Neural cell (in vitro differentiated cells): ENCODE measurements at regions not wholly inside any gene's neighbourhood (a gene's known extent, or its start where the extent isn't known, plus 50 kb on each side); places are given as distances from the start of the nearest gene placed in this dataset.

Source experiments
- H2AFZ ChIP-seq: fragments of 200-600, 300-800 bp; sonication (generic), shearing (Covaris generic); 2 replicates; pipeline ENCODE4 v1.6.0; 2014; ENCODE audit warnings: low read depth, mild to moderate bottlenecking, antibody characterized with exemption, low read length, moderate library complexity
- H3F3A ChIP-seq: fragments of 200-600 bp; shearing (Covaris generic); 2 replicates; pipeline ENCODE4 v1.6.1; 2016; ENCODE audit warnings: mild to moderate bottlenecking, moderate library complexity, mixed read lengths, antibody characterized with exemption, low read length; ENCODE audit not compliant: insufficient read depth, poor library complexity, severe bottlenecking
- H3K27ac ChIP-seq: fragments of 200-600, 300-800 bp; sonication (generic), shearing (Covaris generic); 2 replicates; pipeline ENCODE4 v1.5.1; 2014; ENCODE audit warnings: mild to moderate bottlenecking, low read length, moderate library complexity
- H3K27me3 ChIP-seq: fragments of 300-800, 200-600 bp; sonication (generic), shearing (Covaris generic); 2 replicates; pipeline ENCODE4 v1.6.0; 2014; ENCODE audit warnings: mild to moderate bottlenecking, low read depth, low read length, moderate library complexity; ENCODE audit not compliant: insufficient read depth
- H3K36me3 ChIP-seq: fragments of 300-800, 200-600 bp; sonication (generic), shearing (Covaris generic); 2 replicates; pipeline ENCODE4 v1.5.1; 2014; ENCODE audit warnings: mild to moderate bottlenecking, antibody characterized with exemption, low read length, moderate library complexity; ENCODE audit not compliant: insufficient read depth
- H3K4me2 ChIP-seq: fragments of 300-800, 200-600 bp; sonication (generic), shearing (Covaris generic); 2 replicates; pipeline ENCODE4 v1.6.0; 2014; ENCODE audit warnings: mild to moderate bottlenecking, low read length
- H3K4me3 ChIP-seq: fragments of 300-800, 200-600 bp; sonication (generic), shearing (Covaris generic); 2 replicates; pipeline ENCODE4 v1.5.1; 2014; ENCODE audit warnings: mild to moderate bottlenecking, low read length, moderate library complexity
- H3K79me2 ChIP-seq: fragments of 200-600 bp; shearing (Covaris generic); replicated peaks from 2 replicates; pipeline ENCODE4 v1.6.0; 2014; ENCODE audit warnings: mild to moderate bottlenecking, low read length, moderate library complexity; ENCODE audit not compliant: insufficient read depth
- H3K9ac ChIP-seq: fragments of 300-800, 200-600 bp; sonication (generic), shearing (Covaris generic); 2 replicates; pipeline ENCODE4 v1.6.1; 2016; ENCODE audit warnings: mild to moderate bottlenecking, low read length, mixed read lengths
- H3K9me2 ChIP-seq: fragments of 200-600 bp; shearing (Covaris generic); 2 replicates; pipeline ENCODE4 v1.6.1; 2016; ENCODE audit warnings: mild to moderate bottlenecking, low read length, mixed read lengths; ENCODE audit not compliant: insufficient read depth
- H3K9me3 ChIP-seq: fragments of 200-600, 300-800 bp; sonication (generic), shearing (Covaris generic); 2 replicates; pipeline ENCODE4 v1.6.1; 2016; ENCODE audit warnings: mild to moderate bottlenecking, mixed run types, low read length, moderate library complexity, mixed read lengths
- H4K20me1 ChIP-seq: fragments of 200-600 bp; shearing (Covaris generic); 2 replicates; pipeline ENCODE4 v1.6.1; 2016; ENCODE audit warnings: mild to moderate bottlenecking, mixed run types; ENCODE audit not compliant: insufficient read depth
- CTCF ChIP-seq: fragments of 450-650 bp; IDR thresholded peaks from 2 replicates; pipeline ENCODE4 v1.5.1; 2014; ENCODE audit warnings: antibody characterized with exemption, mild to moderate bottlenecking, moderate library complexity; ENCODE audit not compliant: poor library complexity, severe bottlenecking
- EP300 ChIP-seq: fragments of 450-650 bp; conservative IDR thresholded peaks from 2 replicates; pipeline ENCODE4 v1.6.1; 2014; ENCODE audit warnings: antibody characterized with exemption, mild to moderate bottlenecking, moderate library complexity; ENCODE audit not compliant: poor library complexity, severe bottlenecking
- EZH2 ChIP-seq: fragments of 200-600, 300-800 bp; shearing (Covaris generic), sonication (generic); IDR thresholded peaks from 2 replicates; pipeline ENCODE4 v1.6.1; 2014; ENCODE audit warnings: antibody characterized with exemption, low read length, borderline replicate concordance, mild to moderate bottlenecking; ENCODE audit not compliant: insufficient read depth, poor library complexity, severe bottlenecking
- MXI1 ChIP-seq: fragments of 450-650 bp; conservative IDR thresholded peaks from 2 replicates; pipeline ENCODE4 v1.6.1; 2014; ENCODE audit warnings: antibody characterized with exemption, mild to moderate bottlenecking; ENCODE audit not compliant: poor library complexity, severe bottlenecking
- POLR2AphosphoS5 ChIP-seq: IDR thresholded peaks from 2 replicates; pipeline ENCODE4 v1.6.1; 2012
- RAD21 ChIP-seq: fragments of 450-650 bp; conservative IDR thresholded peaks from 2 replicates; pipeline ENCODE4 v1.6.1; 2014; ENCODE audit warnings: antibody characterized with exemption, mild to moderate bottlenecking, moderate library complexity
- REST ChIP-seq: IDR thresholded peaks from 2 replicates; pipeline ENCODE4 v1.6.1; 2012; ENCODE audit warnings: borderline replicate concordance
- SMC3 ChIP-seq: fragments of 450-650 bp; conservative IDR thresholded peaks from 2 replicates; pipeline ENCODE4 v1.6.1; 2014; ENCODE audit warnings: antibody characterized with exemption, mild to moderate bottlenecking, moderate library complexity; ENCODE audit not compliant: poor library complexity
- TAF1 ChIP-seq: IDR thresholded peaks from 2 replicates; pipeline ENCODE4 v1.6.1; 2012; ENCODE audit warnings: low read depth

GRCh38 chr9:108078811-108079210 is 589.2 kb upstream of the KLF4 start:
- Histone ChIP-seq H3K4me2 (no peak overlapping the region), H3K27ac (no peak overlapping the region), H3K79me2 (no peaks in the 10 kb centered on the region), H3K36me3 (no peaks in the 10 kb centered on the region), H3K4me3 (no peak overlapping the region), H3K9me3 (no peaks in the 10 kb centered on the region), H3K9ac (no peak overlapping the region), H2AFZ (no peak overlapping the region), H3K27me3 (no peaks in the 10 kb centered on the region), H4K20me1 (no peaks in the 10 kb centered on the region), H3F3A (no peaks in the 10 kb centered on the region), H3K9me2 (no peaks in the 10 kb centered on the region)
- TF ChIP-seq REST (no peak), SMC3 (no peak), RAD21 (no peak), CTCF (no peak), MXI1 (no peak), EP300 (no peak), POLR2AphosphoS5 (no peak), TAF1 (no peak), EZH2 (no peak)

- H2AFZ ChIP-seq, result no peak overlapping the region
- H3K9me2 ChIP-seq, result no peaks in the 10 kb centered on the region
- H3K9me3 ChIP-seq, result no peaks in the 10 kb centered on the region
- H3K36me3 ChIP-seq, result no peaks in the 10 kb centered on the region
- TF ChIP-seq RAD21, result no peak
- no peak for TF ChIP-seq TAF1
- TF ChIP-seq POLR2AphosphoS5, result no peak
- no peak for TF ChIP-seq EP300
- no peak for TF ChIP-seq SMC3
- H3K4me2 ChIP-seq, result no peak overlapping the region
- H3F3A ChIP-seq, result no peaks in the 10 kb centered on the region
- H4K20me1 ChIP-seq, result no peaks in the 10 kb centered on the region
- H3K9ac ChIP-seq, result no peak overlapping the region
- no peak overlapping the region for H3K4me3 ChIP-seq
- H3K79me2 ChIP-seq, result no peaks in the 10 kb centered on the region
- H3K27me3 ChIP-seq, result no peaks in the 10 kb centered on the region
- H3K27ac ChIP-seq, result no peak overlapping the region
Observed at GRCh38 chr9:108078375-108078774, 588.8 kb upstream of the KLF4 start.

GRCh38 chr9:108077556-108077955 is 588.0 kb upstream of the KLF4 start:
- Histone ChIP-seq H3K9me3 (no peaks in the 10 kb centered on the region), H3F3A (no peaks in the 10 kb centered on the region), H3K9me2 (no peaks in the 10 kb centered on the region), H3K9ac (no peak overlapping the region), H3K27ac (no peak overlapping the region), H3K27me3 (no peaks in the 10 kb centered on the region), H2AFZ (no peak overlapping the region), H4K20me1 (no peaks in the 10 kb centered on the region), H3K36me3 (no peaks in the 10 kb centered on the region), H3K4me3 (no peak overlapping the region), H3K79me2 (no peaks in the 10 kb centered on the region), H3K4me2 (no peak overlapping the region)
- TF ChIP-seq REST (no peak), EZH2 (no peak), TAF1 (no peak), MXI1 (no peak), RAD21 (no peak)
